Muscle layer of colon (tissue), 2 donors: ENCODE measurements at regions not wholly inside any gene's neighbourhood (a gene's known extent, or its start where the extent isn't known, plus 50 kb on each side); places are given as distances from the start of the nearest gene placed in this dataset.
"Not testable (repeated sequence)": the region's sequence is repeated elsewhere in the genome, so short reads cannot be mapped to it uniquely, and the experiment has no call there.

ENCODE experiments used
- H3K27ac ChIP-seq: one replicate; pipeline ENCODE4 v1.7.0; 2013; ENCODE audit warnings: low read depth, mild to moderate bottlenecking, low read length, moderate library complexity
- H3K27me3 ChIP-seq, 2 donors: one replicate each; pipeline ENCODE4 v1.7.0; 2013; ENCODE audit warnings: low read length in 2 of 2, mild to moderate bottlenecking in 2 of 2; ENCODE audit not compliant: insufficient read depth in 2 of 2, control insufficient read depth in 1 of 2
- H3K36me3 ChIP-seq: one replicate; pipeline ENCODE4 v1.7.0; 2013; ENCODE audit warnings: mild to moderate bottlenecking, low read length; ENCODE audit not compliant: insufficient read depth
- H3K4me1 ChIP-seq: one replicate; pipeline ENCODE4 v1.7.0; 2013; ENCODE audit warnings: mild to moderate bottlenecking, low read length; ENCODE audit not compliant: insufficient read depth
- H3K4me3 ChIP-seq, 2 donors: one replicate each; pipeline ENCODE4 v1.7.0; 2013; ENCODE audit warnings: low read length in 2 of 2, low read depth in 1 of 2, mild to moderate bottlenecking in 1 of 2, moderate library complexity in 1 of 2
- H3K9ac ChIP-seq: one replicate; pipeline ENCODE4 v1.7.0; 2013; ENCODE audit warnings: low read length
- H3K9me3 ChIP-seq: one replicate; pipeline ENCODE4 v1.7.0; 2013; ENCODE audit warnings: mild to moderate bottlenecking, low read length
- donor health status: abdominal sarcoma.
- donor health status: Adenocarcinoma of cecum.

GRCh38 chr15:45871121-45871855 lies 236.5 kb downstream of the SQOR start:
- Histone ChIP-seq H3K9ac (no peak overlapping the region), H3K9me3 (no peaks in the 10 kb centered on the region), H3K4me3 (no peak overlapping the region), H3K36me3 (no peaks in the 10 kb centered on the region), H3K27ac (no peak overlapping the region), H3K4me1 (no peaks in the 10 kb centered on the region), H3K27me3 (no peaks in the 10 kb centered on the region)

GRCh38 chr15:45873781-45874180 lies 239.0 kb downstream of the SQOR start:
- Histone ChIP-seq H3K27ac (no peak overlapping the region), H3K36me3 (no peaks in the 10 kb centered on the region), H3K4me3 (no peak overlapping the region), H3K9ac (no peak overlapping the region), H3K27me3 (no peaks in the 10 kb centered on the region), H3K4me1 (no peaks in the 10 kb centered on the region), H3K9me3 (no peaks in the 10 kb centered on the region)

GRCh38 chr15:45874566-45874965 lies 239.7 kb downstream of the SQOR start:
- H3K36me3 ChIP-seq, H3K27ac ChIP-seq, H3K27me3 ChIP-seq, H3K9me3 ChIP-seq, H3K4me3 ChIP-seq, H3K9ac ChIP-seq, H3K4me1 ChIP-seq: not testable (repeated sequence)

GRCh38 chr15:45884289-45884688 lies 249.5 kb downstream of the SQOR start:
- Histone ChIP-seq H3K27me3 (no peaks in the 10 kb centered on the region), H3K9me3 (no peaks in the 10 kb centered on the region), H3K9ac (no peak overlapping the region), H3K4me3 (no peak overlapping the region), H3K36me3 (no peaks in the 10 kb centered on the region), H3K4me1 (no peaks in the 10 kb centered on the region), H3K27ac (no peak overlapping the region)

GRCh38 chr15:45884755-45885445 lies 250.1 kb downstream of the SQOR start:
- no peaks in the 10 kb centered on the region for H3K27me3 ChIP-seq
- H3K4me3 ChIP-seq, result no peak overlapping the region
- H3K9ac ChIP-seq, result no peak overlapping the region
- H3K27ac ChIP-seq, result no peak overlapping the region
- no peaks in the 10 kb centered on the region for H3K36me3 ChIP-seq
- H3K9me3 ChIP-seq, result no peaks in the 10 kb centered on the region
- no peaks in the 10 kb centered on the region for H3K4me1 ChIP-seq

- H3K27ac ChIP-seq, result no peak overlapping the region
- no peak overlapping the region for H3K4me3 ChIP-seq
- H3K9ac ChIP-seq, result no peak overlapping the region
- H3K27me3 ChIP-seq, result no peaks in the 10 kb centered on the region
- no peaks in the 10 kb centered on the region for H3K9me3 ChIP-seq
- H3K36me3 ChIP-seq, result no peaks in the 10 kb centered on the region
- no peaks in the 10 kb centered on the region for H3K4me1 ChIP-seq
Measured at GRCh38 chr15:45885801-45886200, 251.0 kb downstream of the SQOR start.

- H3K4me1 ChIP-seq, result peaks cover 13% of the 10 kb centered on the region
- no peaks in the 10 kb centered on the region for H3K27me3 ChIP-seq
- no peak overlapping the region for H3K4me3 ChIP-seq
- H3K9me3 ChIP-seq, result no peaks in the 10 kb centered on the region
- H3K36me3 ChIP-seq, result no peaks in the 10 kb centered on the region
- H3K27ac ChIP-seq, result no peak overlapping the region
- no peak overlapping the region for H3K9ac ChIP-seq
Measured at GRCh38 chr15:45891766-45892165, 256.9 kb downstream of the SQOR start.

- H3K27ac ChIP-seq, result no peak overlapping the region
- no peaks in the 10 kb centered on the region for H3K9me3 ChIP-seq
- no peaks in the 10 kb centered on the region for H3K36me3 ChIP-seq
- no peak overlapping the region for H3K4me3 ChIP-seq
- peaks cover 13% of the 10 kb centered on the region for H3K4me1 ChIP-seq
- H3K9ac ChIP-seq, result no peak overlapping the region
- no peaks in the 10 kb centered on the region for H3K27me3 ChIP-seq
Measured at GRCh38 chr15:45892182-45892581, 257.4 kb downstream of the SQOR start.

- Histone ChIP-seq H3K27ac (no peak overlapping the region), H3K9me3 (no peaks in the 10 kb centered on the region), H3K4me3 (no peak overlapping the region), H3K27me3 (no peaks in the 10 kb centered on the region), H3K4me1 (no peaks in the 10 kb centered on the region), H3K36me3 (no peaks in the 10 kb centered on the region), H3K9ac (no peak overlapping the region)
Measured at GRCh38 chr15:45903283-45903682, 268.5 kb downstream of the SQOR start.

GRCh38 chr15:45904019-45904418 lies 269.2 kb downstream of the SQOR start:
- H3K36me3 ChIP-seq, result no peaks in the 10 kb centered on the region
- no peaks in the 10 kb centered on the region for H3K27me3 ChIP-seq
- H3K4me3 ChIP-seq, result no peak overlapping the region
- H3K27ac ChIP-seq, result no peak overlapping the region
- no peak overlapping the region for H3K9ac ChIP-seq
- H3K4me1 ChIP-seq, result no peaks in the 10 kb centered on the region
- no peaks in the 10 kb centered on the region for H3K9me3 ChIP-seq

- Histone ChIP-seq H3K27ac (no peak overlapping the region), H3K36me3 (no peaks in the 10 kb centered on the region), H3K4me3 (no peak overlapping the region), H3K9ac (no peak overlapping the region), H3K27me3 (no peaks in the 10 kb centered on the region), H3K4me1 (no peaks in the 10 kb centered on the region), H3K9me3 (no peaks in the 10 kb centered on the region)
Measured at GRCh38 chr15:45906230-45906629, 271.4 kb downstream of the SQOR start.

- Histone ChIP-seq H3K27ac (no peak overlapping the region), H3K4me3 (no peak overlapping the region), H3K27me3 (no peaks in the 10 kb centered on the region), H3K9ac (no peak overlapping the region), H3K36me3 (no peaks in the 10 kb centered on the region), H3K9me3 (no peaks in the 10 kb centered on the region), H3K4me1 (no peaks in the 10 kb centered on the region)
Measured at GRCh38 chr15:45910671-45911070, 275.8 kb downstream of the SQOR start.
